Stimulated activated effector memory CD8-positive, alpha-beta T cell treated with anti-CD3 and anti-CD28 coated beads, Interleukin-12 subunit alpha, Interleukin-12 subunit beta, amount 100 ng/mL, for 72 hours (primary cell): ENCODE measurements at regions not wholly inside any gene's neighbourhood (a gene's known extent, or its start where the extent isn't known, plus 50 kb on each side); places are given as distances from the start of the nearest gene placed in this dataset.
"Not testable (repeated sequence)": the region's sequence is repeated elsewhere in the genome, so short reads cannot be mapped to it uniquely, and the experiment has no call there.

Source experiments
- ATAC-seq: fragments of 150-1000 bp; cut with Tn5 transposase; 2 replicates; pipeline ENCODE4 v1.10.0; 2021
- DNase-seq, 2 donors: peaks; one replicate each; pipeline ENCODE4 v3.0.0; 2021 to 2022; ENCODE audit warnings: low spot score in 2 of 2
- H3K27ac Mint-ChIP-seq: one replicate; pipeline ENCODE4 v1.8.0; 2022; ENCODE audit warnings: mild to moderate bottlenecking, mixed read lengths
- H3K36me3 Mint-ChIP-seq: one replicate; pipeline ENCODE4 v1.8.0; 2022; ENCODE audit warnings: mild to moderate bottlenecking, mixed read lengths
- H3K4me1 Mint-ChIP-seq: one replicate; pipeline ENCODE4 v1.8.0; 2022; ENCODE audit warnings: mixed read lengths
- H3K4me3 Mint-ChIP-seq: one replicate; pipeline ENCODE4 v1.8.0; 2022; ENCODE audit warnings: mild to moderate bottlenecking, mixed read lengths
- H3K9me3 Mint-ChIP-seq: one replicate; pipeline ENCODE4 v1.8.0; 2022; ENCODE audit warnings: mixed read lengths

DNA sequence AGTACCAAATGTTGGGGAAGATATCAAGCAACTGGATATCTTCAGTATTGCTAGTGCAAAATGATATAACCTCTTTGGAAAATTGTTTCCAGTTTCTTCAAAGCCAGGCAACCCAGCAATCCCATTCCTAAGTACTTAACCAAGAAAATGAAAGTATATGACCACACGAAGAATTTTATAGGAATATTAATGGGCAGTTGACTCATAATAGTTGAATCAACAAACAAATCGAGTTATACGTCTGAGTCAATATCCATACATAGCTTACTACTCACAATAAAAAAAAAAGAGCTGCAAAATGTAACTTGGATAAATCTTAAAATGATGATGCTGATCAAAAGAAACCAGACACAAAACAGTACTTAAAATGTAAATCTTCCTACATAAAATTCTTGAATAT is 810.4 kb downstream of the METTL4 start:
- no peak for ATAC-seq
- Mint-ChIP-seq H3K27ac (no peak overlapping the region), H3K4me1 (no peaks in the 10 kb centered on the region), H3K9me3 (peaks cover 19% of the 10 kb centered on the region), H3K36me3 (no peaks in the 10 kb centered on the region), H3K4me3 (no peak overlapping the region)
- no peak for DNase-seq

DNA sequence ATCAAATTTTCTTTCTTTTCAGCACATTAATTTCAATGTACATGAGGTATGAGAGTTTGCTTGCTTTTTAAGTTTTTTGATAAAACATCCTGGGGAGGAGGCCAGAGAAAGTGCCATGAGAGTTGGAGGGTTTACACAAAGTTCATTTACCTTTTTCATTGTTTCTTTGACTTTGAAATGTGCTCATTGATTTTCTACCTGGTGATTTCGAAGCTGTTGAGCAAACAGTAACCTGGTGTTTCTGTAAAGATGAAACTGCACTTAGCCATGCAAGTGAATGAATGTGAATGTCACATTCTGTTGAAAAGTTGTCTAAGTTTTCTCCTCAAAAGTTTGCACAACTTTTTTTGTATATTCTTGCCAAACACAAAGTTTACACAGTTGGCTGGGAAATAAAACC is 797.0 kb downstream of the METTL4 start:
- DNase-seq (no peak), ATAC-seq (no peak)
- no peak overlapping the region for H3K4me3 Mint-ChIP-seq
- H3K27ac Mint-ChIP-seq: no peak overlapping the region
- H3K4me1 Mint-ChIP-seq: no peaks in the 10 kb centered on the region
- no peaks in the 10 kb centered on the region for H3K36me3 Mint-ChIP-seq
- peaks cover 8% of the 10 kb centered on the region for H3K9me3 Mint-ChIP-seq

DNA sequence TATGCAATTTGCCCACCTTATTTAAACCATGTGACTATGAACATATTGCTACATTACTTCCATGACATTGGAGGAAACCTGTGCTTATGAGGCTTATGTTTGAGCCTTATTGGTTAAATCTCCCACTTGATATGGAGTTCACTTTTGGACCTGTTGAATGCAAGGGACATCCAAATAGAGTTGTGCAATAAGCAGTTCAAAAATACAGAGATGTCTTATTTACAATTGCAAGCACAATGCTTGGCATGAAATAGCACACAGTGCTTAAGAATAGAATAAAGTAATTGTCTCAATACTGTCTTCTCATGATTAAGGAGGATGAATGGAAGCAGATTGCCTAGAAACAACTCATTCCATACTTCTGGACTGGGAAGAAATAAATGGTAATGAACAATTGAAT is 793.5 kb downstream of the METTL4 start:
- no peak for DNase-seq
- H3K4me3 Mint-ChIP-seq: no peak overlapping the region
- H3K9me3 Mint-ChIP-seq: peaks cover 10% of the 10 kb centered on the region
- no peak for ATAC-seq
- no peak overlapping the region for H3K27ac Mint-ChIP-seq
- no peaks in the 10 kb centered on the region for H3K36me3 Mint-ChIP-seq
- no peaks in the 10 kb centered on the region for H3K4me1 Mint-ChIP-seq

DNA sequence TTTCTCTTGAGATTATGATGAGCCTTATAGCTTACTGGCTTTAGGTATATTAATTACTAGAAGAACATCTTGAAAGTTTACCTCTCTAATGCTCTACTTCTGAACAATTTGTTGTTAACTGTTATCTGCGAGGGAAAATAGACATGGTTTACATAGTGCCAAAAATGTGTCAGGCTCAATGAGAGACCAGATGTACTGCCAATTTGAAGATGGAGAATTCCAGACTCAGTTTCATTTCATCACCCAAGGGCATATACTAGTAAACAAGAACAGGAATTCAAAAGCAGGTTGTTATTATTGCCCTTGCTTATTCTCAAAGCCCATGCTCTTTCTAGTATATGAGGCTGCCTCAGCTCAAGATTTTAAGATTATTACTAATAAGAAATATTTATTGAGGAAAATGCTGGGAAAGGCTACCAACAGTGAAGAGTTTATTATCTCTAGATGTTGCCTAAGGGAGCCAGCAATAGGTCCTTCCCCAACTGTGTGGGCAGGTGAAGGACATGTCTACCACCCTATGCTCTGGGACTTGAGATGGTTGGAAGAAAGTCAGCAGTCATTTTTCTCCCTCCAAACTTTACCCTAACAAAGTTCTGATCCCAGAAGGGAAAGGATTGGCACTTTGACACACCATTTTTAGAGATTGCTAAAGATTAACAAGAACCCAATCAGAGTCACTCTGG is 792.7 kb downstream of the METTL4 start:
- ATAC-seq (no peak), DNase-seq (no peak)
- no peaks in the 10 kb centered on the region for H3K4me1 Mint-ChIP-seq
- H3K4me3 Mint-ChIP-seq: no peak overlapping the region
- peaks cover 10% of the 10 kb centered on the region for H3K9me3 Mint-ChIP-seq
- no peak overlapping the region for H3K27ac Mint-ChIP-seq
- no peaks in the 10 kb centered on the region for H3K36me3 Mint-ChIP-seq

DNA sequence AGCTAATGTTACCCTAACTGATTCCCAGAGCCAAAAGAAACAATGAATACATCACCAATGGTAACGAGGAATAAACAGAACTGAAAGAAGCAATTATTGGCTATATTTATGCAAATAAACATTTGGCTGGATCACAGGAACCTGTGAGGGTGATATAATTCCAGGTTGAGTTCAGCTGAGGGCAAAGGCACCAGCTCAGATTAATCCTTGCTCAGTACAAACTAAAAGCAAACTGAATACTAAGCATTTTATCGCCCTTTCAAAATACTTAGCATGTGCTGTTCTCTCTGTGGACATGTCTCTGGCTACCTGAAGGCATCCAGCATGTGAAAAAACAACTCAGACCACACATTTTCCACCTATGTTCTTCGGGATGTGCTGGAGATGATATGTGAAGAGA is 791.7 kb downstream of the METTL4 start:
- Mint-ChIP-seq H3K4me1 (no peaks in the 10 kb centered on the region), H3K36me3 (no peaks in the 10 kb centered on the region), H3K9me3 (peaks cover 10% of the 10 kb centered on the region), H3K4me3 (no peak overlapping the region), H3K27ac (no peak overlapping the region)
- ATAC-seq: no peak
- no peak for DNase-seq

DNA sequence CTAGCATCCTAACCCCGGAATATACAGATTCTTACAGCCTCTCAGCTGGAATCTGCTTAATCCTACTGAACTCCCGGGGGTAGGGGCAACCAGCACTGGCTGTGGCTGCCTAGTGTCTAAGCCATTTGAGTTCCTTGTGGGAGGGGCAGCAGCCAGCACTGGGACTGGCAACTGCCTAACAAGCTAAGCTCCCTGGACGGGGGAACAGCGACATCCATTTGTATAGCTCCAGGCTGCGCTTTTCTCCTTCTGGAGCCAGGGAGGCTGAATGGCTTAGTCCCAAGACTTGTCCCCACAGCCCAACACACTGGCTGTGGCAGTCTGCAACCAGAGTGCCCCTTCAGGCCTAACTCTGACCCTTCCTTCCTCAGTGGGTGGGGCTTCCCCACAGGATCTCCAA is 787.2 kb downstream of the METTL4 start:
- no peak for ATAC-seq
- H3K4me1 Mint-ChIP-seq: no peaks in the 10 kb centered on the region
- H3K4me3 Mint-ChIP-seq: no peak overlapping the region
- no peak overlapping the region for H3K27ac Mint-ChIP-seq
- no peak for DNase-seq
- H3K36me3 Mint-ChIP-seq: no peaks in the 10 kb centered on the region
- peaks cover 22% of the 10 kb centered on the region for H3K9me3 Mint-ChIP-seq

DNA sequence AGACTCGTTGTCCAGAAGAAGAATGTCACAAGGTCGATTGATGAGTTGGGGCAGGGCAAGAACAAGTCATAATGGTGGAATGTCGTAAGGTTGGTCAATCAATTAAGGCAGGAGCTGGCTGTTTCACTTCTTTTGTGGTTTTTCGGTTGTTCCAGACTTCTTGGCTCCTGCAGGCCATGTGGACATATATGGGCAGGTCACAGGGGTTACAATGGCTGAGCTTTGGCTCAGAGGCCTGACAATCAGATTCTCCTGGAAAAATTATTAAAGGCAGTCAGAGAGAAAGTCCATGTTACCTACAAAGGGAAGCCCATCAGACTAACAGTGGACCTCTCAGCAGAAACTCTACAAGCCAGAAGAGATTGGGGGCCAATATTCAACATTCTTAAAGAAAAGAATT is 785.3 kb downstream of the METTL4 start:
- H3K27ac Mint-ChIP-seq, H3K4me3 Mint-ChIP-seq, ATAC-seq, DNase-seq, H3K36me3 Mint-ChIP-seq, H3K4me1 Mint-ChIP-seq: not testable (repeated sequence)
- peaks cover 20% of the 10 kb centered on the region for H3K9me3 Mint-ChIP-seq

DNA sequence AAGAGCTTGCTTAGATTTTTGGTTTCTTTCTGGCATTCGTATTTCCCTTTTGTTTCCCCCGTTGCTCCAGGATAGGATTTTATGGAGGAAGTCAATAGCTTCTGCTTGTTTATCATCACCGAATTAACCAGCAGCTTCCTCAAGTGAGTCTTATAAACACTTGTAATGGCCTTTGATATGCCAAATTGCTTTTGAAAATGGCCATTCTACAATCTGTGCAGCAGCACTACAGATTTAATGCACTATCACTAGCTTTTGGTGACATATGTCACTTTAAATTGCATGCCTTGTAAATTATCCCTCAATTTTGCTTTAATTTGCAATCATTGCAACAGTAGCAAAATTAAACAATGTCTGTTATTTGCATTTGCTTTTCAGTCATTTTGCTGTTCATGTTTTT is 774.7 kb downstream of the METTL4 start:
- Mint-ChIP-seq H3K36me3 (no peaks in the 10 kb centered on the region), H3K9me3 (peaks cover 3% of the 10 kb centered on the region), H3K4me3 (no peak overlapping the region), H3K27ac (no peak overlapping the region), H3K4me1 (no peaks in the 10 kb centered on the region)
- ATAC-seq (no peak), DNase-seq (no peak)

DNA sequence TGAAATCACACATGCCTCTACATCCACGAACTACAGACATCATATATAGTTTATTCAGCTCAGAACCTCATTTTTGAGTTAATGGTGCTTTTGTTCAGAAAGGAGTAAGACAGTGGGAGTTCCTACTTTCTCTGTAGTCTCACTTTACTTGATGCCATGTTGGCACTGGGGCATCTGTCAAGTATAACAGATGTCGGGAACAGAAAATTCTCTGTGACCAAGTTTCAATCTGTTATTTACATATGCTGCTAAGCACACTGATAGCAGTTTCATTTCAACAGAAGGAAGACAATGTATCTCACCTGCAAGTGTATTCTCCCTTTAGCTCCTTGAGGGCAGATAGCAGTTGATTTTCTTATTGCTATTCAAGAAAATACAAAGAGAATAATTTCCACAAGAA is 774.1 kb downstream of the METTL4 start:
- Mint-ChIP-seq H3K4me3 (no peak overlapping the region), H3K27ac (no peak overlapping the region), H3K4me1 (no peaks in the 10 kb centered on the region), H3K36me3 (no peaks in the 10 kb centered on the region), H3K9me3 (peaks cover 3% of the 10 kb centered on the region)
- no peak for ATAC-seq
- no peak for DNase-seq

DNA sequence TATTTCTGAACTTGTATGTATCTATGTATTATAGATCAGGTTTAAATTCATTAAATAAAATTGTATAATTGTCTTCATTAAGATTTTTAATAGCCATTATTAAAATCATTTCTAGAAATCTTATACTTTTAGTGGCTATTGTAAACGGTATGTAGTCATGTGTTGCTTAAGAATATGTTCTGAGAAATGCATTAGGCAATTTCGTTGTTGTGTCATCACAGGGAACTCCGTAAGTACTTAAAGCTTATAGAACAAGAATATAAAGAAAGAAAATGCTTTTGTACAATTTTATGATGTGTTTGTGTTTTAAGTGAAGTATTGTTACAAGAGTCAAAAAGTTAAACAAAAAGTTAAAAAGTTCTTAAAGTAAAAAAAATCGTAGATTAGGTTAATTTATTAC is 765.8 kb downstream of the METTL4 start:
- ATAC-seq: no peak
- H3K4me1 Mint-ChIP-seq: no peaks in the 10 kb centered on the region
- H3K36me3 Mint-ChIP-seq: no peaks in the 10 kb centered on the region
- H3K9me3 Mint-ChIP-seq: no peaks in the 10 kb centered on the region
- no peak for DNase-seq
- no peak overlapping the region for H3K27ac Mint-ChIP-seq
- no peak overlapping the region for H3K4me3 Mint-ChIP-seq

DNA sequence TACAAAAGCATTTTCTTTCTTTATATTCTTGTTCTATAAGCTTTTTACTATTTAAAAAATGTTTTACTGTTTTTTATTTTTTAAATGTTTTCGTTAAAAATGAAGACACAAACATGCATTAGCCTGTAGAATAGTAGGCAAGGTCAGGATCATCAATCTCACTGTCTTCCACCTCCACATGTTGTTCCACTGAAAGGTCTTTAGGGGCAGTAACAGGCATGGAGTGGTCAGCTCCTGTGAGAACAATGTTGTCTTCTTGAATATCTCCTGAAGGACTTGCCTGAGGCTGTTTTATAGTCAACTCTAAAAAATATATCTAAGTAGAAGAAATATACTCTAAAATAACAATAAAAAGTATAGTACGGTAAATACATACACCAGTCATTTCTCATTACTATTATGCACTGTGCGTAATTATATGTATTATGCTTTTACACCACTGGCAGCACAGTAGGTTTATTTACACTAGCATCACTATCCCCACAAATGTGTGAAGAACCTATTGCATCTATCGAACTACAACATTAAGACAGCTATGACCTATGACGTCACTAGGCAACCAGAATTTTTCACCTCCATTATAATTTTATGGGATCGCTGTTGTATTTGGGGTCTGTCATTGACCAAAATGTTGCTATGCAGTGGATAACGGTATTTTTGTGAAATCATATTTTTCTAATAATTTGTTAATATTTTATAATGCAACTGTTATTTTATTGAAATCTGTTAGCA is 764.3 kb downstream of the METTL4 start:
- Mint-ChIP-seq H3K4me3 (no peak overlapping the region), H3K27ac (no peak overlapping the region), H3K36me3 (no peaks in the 10 kb centered on the region), H3K4me1 (no peaks in the 10 kb centered on the region), H3K9me3 (peaks cover 2% of the 10 kb centered on the region)
- no peak for DNase-seq
- ATAC-seq: no peak

DNA sequence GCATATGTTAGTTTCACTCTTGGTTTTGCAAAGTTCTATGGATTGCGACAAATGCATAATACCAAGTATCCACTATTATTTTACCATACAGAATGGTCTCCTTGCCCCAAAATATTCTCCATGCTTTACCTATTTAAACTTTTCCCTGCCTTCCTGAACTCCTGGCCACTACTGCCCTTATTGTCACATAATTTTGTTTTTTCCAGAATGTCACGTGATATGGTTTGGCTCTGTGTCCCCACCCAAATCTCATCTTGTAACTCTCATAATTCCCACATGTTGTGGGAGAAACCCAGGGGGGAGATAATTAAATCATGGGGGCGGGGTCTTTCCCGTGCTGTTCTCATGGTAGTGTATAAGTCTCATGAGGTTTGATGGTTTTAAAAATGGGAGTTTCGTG is 760.0 kb downstream of the METTL4 start:
- Mint-ChIP-seq H3K27ac (no peak overlapping the region), H3K9me3 (peaks cover 2% of the 10 kb centered on the region), H3K36me3 (no peaks in the 10 kb centered on the region), H3K4me1 (no peaks in the 10 kb centered on the region), H3K4me3 (no peak overlapping the region)
- no peak for DNase-seq
- no peak for ATAC-seq

DNA sequence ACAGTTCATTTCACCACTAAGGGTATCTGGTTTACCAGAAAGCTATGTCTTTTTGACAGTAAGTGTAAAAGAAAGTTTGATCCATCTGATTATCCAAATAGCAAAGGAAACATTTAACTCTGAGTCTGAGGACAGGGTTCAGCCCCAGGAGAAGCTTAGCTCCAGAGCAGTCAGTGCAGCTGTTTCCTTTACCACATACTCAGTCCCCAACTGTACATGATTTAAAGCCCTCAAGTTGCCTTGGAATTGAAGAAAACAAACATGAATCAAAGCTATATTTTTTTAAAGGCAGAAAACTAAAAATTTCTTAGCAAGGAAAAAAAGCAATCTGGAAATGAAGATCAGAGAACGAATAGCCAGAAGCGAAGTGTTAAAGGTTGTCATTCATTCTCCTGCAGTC is 746.0 kb downstream of the METTL4 start:
- H3K4me1 Mint-ChIP-seq: no peaks in the 10 kb centered on the region
- H3K9me3 Mint-ChIP-seq: no peaks in the 10 kb centered on the region
- no peak overlapping the region for H3K27ac Mint-ChIP-seq
- H3K4me3 Mint-ChIP-seq: no peak overlapping the region
- no peak for ATAC-seq
- H3K36me3 Mint-ChIP-seq: no peaks in the 10 kb centered on the region
- no peak for DNase-seq

DNA sequence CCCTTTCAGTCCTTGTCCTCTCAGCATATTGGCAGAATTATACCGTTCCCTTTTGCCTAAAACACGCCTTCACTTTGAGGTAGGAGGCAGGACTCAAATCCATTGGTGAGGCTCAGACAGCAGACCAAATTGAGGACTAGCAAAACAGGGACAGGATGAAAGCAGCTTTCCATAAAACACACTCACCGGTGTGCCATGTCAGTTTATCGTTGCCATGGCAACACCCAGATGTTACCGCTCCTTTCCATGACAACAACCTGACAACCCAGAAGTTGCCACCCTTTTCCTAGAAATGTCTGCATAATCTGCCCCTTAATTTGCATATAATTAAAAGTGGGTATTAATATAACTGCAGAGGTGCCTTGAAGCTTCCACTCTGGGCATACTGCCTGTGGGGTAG is 730.4 kb downstream of the METTL4 start:
- Mint-ChIP-seq H3K36me3 (no peaks in the 10 kb centered on the region), H3K9me3 (peaks cover 3% of the 10 kb centered on the region), H3K4me3 (no peak overlapping the region), H3K27ac (no peak overlapping the region), H3K4me1 (no peaks in the 10 kb centered on the region)
- DNase-seq: no peak
- ATAC-seq: no peak

DNA sequence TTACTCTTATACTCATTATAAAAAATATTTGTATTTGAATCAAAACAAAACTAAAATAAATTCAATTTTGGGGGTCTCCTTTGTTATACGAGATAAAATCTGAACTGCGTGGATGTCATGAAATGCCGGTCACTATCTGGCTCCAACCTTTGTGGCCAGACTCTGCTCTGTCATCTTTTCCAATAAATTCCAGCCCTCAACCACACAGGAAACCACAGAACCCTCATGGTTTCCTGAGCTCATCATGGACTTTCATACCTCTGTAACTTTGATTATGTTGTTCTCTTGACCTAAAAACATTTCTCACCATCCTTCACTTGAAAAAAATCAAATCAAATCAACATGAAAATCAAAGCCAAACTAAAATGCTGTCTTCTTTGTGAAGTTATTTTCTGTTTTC is 724.7 kb downstream of the METTL4 start:
- Mint-ChIP-seq H3K4me1 (no peaks in the 10 kb centered on the region), H3K27ac (no peak overlapping the region), H3K4me3 (no peak overlapping the region), H3K9me3 (peaks cover 3% of the 10 kb centered on the region), H3K36me3 (no peaks in the 10 kb centered on the region)
- ATAC-seq: no peak
- DNase-seq: no peak

DNA sequence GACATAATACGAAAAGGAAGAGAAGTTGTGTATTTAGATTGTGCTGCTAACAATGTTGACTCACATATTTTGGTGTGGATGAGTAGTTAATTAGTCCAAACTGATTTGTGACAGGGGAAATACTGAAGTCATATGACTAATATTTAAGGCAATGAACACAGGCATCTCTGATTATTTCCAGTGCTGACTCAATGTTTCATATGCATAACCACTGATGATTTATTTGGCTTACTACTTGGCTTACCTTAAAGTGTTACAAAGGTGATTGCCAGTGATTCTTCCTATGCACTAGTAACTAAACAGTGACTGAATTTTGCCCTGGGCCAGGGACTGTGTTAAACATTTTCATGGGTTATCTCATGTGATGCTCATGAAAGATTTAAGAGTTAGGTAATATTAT is 722.6 kb downstream of the METTL4 start:
- no peak overlapping the region for H3K27ac Mint-ChIP-seq
- H3K9me3 Mint-ChIP-seq: peaks cover 7% of the 10 kb centered on the region
- H3K4me3 Mint-ChIP-seq: no peak overlapping the region
- ATAC-seq (no peak), DNase-seq (no peak)
- no peaks in the 10 kb centered on the region for H3K4me1 Mint-ChIP-seq
- H3K36me3 Mint-ChIP-seq: no peaks in the 10 kb centered on the region
